GM23338 (cell line): ENCODE measurements at regions not wholly inside any gene's neighbourhood (a gene's known extent, or its start where the extent isn't known, plus 50 kb on each side); places are given as distances from the start of the nearest gene placed in this dataset.

Experiments used
- EZH2 ChIP-seq: fragments of 200-600 bp; sonication (generic); IDR thresholded peaks from one replicate; pipeline ENCODE4 v1.8.0; 2017; ENCODE audit warnings: antibody characterized with exemption, mild to moderate bottlenecking, low read depth; ENCODE audit not compliant: unreplicated experiment
- EZH2phosphoT487 ChIP-seq: fragments of 200-600 bp; sonication (generic); IDR thresholded peaks from one replicate; pipeline ENCODE4 v1.8.1; 2018; ENCODE audit warnings: antibody characterized with exemption; ENCODE audit not compliant: unreplicated experiment
- NANOG ChIP-seq: IDR thresholded peaks from 2 replicates; pipeline ENCODE4 v1.6.1; 2016; ENCODE audit warnings: antibody characterized with exemption, borderline replicate concordance
- POLR2AphosphoS5 ChIP-seq: IDR thresholded peaks from 2 replicates; pipeline ENCODE4 v1.6.1; 2016; ENCODE audit warnings: antibody characterized with exemption, low read depth
- TF ChIP-seq, protein P1 (sequence below), 2 experiments: fragments of 200-600 bp in 1 of 2; sonication (generic) in 1 of 2; conservative IDR thresholded peaks; 2 replicates each; pipeline versions ENCODE4 v1.5.1 to v1.6.1; 2016 to 2017; ENCODE audit warnings: antibody characterized with exemption in 2 of 2, low read depth in 2 of 2, mild to moderate bottlenecking in 2 of 2, moderate library complexity in 1 of 2

DNA sequence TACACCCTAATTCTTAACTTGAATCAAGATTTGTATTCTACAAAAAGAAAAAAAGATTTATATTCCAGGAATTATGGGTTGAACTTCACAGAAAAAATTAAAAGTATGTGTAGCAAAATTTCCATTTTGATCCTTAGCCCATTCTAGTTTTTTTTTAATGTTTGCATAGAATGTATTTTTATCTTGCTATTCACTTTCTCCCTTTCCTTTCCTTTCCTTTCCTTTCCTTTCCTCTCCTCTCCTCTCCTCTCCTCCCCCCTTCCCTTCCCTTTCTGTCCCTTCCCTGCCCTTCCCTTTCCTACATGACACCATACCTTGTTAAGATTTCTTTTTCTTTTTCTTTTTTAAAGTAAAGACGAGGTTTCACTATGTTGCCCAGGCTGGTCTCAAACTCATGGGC, 542.5 kb upstream of the PTGER4 start:
- TF ChIP-seq EZH2phosphoT487 (no peak), POLR2AphosphoS5 (no peak), NANOG (no peak), EZH2 (no peak)
- TF ChIP-seq, protein P1, sequence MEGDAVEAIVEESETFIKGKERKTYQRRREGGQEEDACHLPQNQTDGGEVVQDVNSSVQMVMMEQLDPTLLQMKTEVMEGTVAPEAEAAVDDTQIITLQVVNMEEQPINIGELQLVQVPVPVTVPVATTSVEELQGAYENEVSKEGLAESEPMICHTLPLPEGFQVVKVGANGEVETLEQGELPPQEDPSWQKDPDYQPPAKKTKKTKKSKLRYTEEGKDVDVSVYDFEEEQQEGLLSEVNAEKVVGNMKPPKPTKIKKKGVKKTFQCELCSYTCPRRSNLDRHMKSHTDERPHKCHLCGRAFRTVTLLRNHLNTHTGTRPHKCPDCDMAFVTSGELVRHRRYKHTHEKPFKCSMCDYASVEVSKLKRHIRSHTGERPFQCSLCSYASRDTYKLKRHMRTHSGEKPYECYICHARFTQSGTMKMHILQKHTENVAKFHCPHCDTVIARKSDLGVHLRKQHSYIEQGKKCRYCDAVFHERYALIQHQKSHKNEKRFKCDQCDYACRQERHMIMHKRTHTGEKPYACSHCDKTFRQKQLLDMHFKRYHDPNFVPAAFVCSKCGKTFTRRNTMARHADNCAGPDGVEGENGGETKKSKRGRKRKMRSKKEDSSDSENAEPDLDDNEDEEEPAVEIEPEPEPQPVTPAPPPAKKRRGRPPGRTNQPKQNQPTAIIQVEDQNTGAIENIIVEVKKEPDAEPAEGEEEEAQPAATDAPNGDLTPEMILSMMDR (conservative IDR thresholded peaks at IDR 0.05; ENCODE audit: low read depth in 2 of 2): no peak
